Ureter (tissue), 1 donor: ENCODE measurements at regions not wholly inside any gene's neighbourhood (a gene's known extent, or its start where the extent isn't known, plus 50 kb on each side); places are given as distances from the start of the nearest gene placed in this dataset.
"Not testable (repeated sequence)": the region's sequence is repeated elsewhere in the genome, so short reads cannot be mapped to it uniquely, and the experiment has no call there.

Source experiments
- DNase-seq: peaks from one replicate; pipeline ENCODE4 v3.0.0-alpha.2; 2020; ENCODE audit warnings: low spot score
- donor health status: DM: yes; HTN: yes; CAD: no.

DNA sequence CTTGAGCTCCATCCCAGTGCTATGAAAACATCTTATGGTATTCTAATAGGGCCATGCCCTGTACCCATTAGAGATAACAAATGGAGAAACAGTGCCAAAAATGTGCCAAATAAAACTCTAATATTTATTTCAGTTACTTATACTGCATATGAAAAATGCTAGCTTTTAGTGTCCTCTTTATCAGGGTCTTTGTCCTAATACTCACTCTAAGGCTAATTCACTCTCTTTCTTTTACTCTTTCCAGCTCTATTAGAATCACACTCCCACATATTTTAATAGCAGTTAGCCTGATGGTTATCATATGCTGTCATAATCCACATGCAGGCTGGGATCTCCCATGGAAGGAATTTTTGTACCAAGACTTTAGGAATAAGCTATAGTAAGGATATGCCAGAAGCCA, 408.4 kb downstream of the ETV1 start:
- DNase-seq = no peak

GRCh38 chr7:13593854-13594253, 395.6 kb downstream of the ETV1 start:
- DNase-seq = no peak

DNA sequence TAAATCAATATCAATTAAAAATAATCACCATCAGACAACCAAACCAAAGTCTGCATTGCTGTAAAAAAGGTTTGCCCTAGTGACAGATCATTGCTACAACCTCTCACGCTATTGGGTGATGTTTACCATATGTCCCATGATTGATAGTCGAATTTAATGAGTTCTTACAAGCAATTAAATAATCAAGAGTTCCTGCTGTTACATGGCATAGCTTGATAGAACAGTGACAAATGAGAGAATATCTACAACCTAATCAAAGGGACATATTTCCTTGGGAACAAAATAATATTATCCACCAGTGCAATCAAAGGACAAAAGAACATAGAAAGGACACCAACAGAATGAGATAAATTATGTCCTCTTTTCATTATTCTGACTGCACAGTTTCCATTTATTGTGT, 387.4 kb downstream of the ETV1 start:
- no peak for DNase-seq

DNA sequence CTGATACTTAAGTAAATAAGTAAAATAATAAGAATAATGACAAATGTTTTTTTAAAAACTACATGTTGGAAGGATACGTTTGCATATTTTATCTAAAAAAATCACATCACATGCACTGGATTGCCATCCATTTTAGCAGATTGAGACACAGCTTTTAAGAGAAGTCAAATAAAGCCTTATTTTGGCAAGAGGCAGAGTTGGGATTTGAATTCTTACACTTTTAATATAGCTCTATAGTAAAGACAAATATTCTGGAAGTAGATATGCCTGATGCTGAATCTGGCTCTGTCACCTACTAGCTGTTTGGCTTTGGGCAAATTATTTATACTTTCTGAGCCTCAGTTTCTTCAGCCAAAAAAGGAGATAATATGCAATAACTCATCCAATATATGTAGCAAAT, 386.4 kb downstream of the ETV1 start:
- no peak for DNase-seq

DNA sequence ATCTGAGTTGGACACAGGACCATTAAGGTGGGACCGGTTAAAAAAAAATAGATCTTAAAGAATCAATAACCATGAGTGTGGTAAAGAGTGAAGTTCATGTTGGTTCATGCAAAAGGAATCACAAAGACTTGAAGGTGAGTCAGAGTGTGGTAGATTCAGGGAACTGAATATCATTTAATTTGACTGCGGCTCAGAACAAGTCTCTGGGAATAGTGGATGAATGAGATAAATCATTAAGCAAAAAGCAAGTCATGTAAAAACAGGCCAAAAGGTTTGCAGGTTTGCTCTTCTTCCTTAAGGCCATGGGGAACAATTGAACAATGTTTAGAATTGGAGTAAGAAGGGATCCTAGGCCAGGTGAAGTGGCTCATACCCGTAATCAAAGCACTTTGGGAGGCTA, 385.8 kb downstream of the ETV1 start:
- DNase-seq = no peak

DNA sequence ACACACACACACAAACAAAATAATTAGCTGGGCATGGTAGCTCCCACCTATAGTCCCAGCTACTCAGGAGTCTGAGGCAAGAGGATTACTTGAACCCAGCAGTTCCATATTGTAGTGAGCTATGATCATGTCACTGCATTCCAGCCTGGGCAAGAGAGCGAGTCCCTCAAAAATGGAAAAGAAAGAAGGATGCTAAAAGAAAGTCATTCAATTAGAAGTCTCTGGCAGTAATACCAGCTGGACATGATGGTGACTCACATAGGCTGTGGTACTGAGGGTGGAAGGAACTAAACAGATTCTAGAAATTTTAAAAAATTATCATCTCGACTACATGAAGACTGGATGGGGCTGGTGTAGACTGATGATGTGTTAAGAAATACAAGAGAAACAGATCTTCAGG, 385.3 kb downstream of the ETV1 start:
- no peak for DNase-seq

GRCh38 chr7:13610372-13610771, 379.1 kb downstream of the ETV1 start:
- DNase-seq = no peak

- DNase-seq = no peak
Observed at GRCh38 chr7:13615679-13616078, 373.8 kb downstream of the ETV1 start.

DNA sequence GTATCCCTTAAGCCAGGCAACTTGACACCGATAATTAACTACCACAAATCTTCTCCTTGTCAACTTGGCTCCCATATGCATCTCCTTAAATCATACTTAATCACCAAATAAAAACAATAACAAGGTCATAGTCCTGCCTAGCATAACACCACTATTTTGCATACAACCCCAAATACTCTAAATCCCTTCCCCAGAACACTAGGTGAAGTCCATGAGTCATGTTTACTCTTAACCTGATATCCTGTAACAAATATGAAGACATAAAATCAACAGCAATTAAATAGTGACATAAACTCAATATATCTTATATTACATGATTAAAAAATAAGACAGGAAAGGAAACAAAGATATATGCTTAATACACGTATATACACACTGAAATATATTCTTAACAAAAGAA, 362.0 kb downstream of the ETV1 start:
- DNase-seq = no peak

- no peak for DNase-seq
Observed at GRCh38 chr7:13628239-13629001, 361.0 kb downstream of the ETV1 start.

DNA sequence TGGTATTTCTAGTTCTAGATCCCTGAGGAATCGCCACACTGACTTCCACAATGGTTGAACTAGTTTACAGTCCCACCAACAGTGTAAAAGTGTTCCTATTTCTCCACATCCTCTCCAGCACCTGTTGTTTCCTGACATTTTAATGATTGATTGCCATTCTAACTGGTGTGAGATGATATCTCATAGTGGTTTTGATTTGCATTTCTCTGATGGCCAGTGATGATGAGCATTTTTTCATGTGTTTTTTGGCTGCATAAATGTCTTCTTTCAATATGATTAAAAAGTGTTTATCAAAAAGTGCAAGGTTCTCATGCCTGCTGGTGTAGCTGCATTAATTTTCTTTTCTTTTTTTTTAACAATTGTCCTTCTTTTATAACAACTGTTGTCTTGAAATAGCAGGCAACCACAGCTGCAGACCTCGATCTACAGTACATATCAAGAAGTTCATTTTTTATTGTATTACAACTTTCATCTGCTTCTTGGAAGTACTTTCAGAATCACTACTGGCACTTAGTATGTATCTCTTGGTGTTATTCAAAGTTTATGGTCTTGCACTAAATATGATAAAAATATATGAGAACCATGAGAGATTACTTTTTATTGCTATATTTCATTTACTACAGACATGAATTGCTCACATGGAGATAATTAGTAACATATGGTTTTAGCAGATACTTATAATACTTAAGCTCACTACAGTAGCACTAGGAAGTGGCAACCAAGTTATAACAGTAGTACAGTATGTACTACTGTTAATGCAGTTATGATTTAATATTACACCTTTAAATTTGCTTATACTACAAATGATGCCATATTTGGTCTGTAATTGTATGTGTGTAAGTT, 358.0 kb downstream of the ETV1 start:
- DNase-seq = not testable (repeated sequence)

DNA sequence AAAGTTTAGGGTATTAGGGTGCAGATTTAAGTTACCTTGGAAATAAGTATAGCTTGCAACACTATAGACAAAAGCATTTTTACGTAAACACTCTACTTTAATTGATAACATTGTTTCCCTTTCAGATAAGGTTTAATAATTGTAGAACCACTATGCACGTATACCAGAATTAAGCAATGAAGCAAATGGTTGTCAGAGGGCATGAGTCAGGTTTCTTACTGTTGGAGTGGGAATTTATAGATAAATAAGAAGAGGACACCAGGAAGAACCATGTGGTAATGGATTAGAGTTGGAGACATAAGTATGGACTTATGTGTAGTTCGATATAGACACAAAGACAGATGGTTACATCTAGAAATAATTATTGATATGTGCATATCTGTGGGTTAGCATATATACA, 355.6 kb downstream of the ETV1 start:
- no peak for DNase-seq

DNA sequence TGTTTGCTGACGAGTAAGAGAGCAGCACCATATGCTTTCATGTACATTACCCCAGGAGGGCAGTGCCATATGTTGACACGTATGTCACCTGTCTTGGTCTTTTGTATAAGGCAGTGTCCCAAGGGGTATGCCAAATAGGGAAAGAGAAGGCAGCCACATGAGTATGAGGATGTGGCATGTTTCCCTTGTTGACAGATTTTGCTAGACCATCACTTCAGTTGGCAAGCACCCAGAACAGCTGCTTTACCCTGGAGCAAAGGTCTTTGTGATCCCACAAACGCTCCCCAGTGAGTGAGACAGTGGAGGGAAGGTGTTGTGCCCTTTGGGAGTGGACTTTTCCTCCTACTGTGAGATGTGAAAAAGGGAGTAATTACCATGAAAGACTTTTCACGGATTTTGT, 350.1 kb downstream of the ETV1 start:
- DNase-seq = no peak

DNA sequence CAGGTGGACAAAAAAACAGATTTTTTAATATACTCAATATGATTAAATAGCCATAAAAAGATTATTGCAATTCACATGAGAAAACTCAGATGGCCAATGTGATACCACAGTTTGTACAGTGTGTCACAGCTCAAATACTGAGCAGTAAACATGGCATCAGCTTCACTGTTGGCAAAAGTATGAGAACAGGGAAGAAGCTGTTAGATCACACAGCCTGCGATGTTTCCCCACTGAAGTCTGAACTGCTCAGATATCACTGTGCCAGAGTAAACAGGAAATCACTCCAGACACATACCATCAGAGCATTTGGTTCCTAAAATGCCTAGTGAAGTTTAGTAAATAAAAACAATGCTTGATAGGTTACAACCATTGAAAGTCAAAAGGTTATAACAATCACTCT, 347.8 kb downstream of the ETV1 start:
- DNase-seq = no peak

DNA sequence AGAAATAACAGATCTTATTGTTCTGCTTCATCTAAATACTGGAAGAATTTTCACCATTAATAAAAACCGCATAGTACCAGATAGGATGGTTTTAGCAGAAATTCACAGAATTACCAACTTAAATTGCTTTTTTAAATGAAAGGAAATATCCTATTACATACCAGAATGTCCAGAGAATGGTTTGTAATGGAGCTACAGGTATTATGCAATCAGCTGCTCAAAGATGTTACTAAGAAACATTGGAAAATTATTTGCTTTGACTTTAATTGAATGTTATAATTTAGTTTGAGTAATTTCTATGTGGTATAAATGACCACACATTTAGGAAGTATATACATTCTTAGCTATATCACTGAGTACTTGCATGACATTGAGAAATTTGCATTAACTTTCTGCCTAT, 338.3 kb downstream of the ETV1 start:
- no peak for DNase-seq

- no peak for DNase-seq
Observed at GRCh38 chr7:13656330-13656729, 333.1 kb downstream of the ETV1 start.

DNA sequence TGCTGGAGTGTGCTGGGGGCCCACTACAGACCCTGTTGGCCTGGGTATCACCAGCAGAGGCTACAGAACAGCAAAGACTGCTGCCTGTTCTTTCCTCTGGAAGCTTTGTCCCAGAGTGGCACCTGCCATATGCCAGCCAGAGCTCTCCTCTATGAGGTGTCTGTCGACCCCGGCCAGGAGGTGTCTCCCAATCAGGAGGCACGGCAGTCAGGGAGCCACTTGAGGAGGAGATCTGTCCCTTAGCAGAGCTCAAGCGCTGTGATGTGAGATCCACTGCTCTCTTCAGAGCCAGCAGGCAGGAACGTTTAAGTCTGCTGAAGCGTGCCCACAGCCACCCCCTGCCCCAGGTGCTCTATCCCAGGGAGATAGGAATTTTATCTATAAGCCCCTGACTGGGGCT, 316.2 kb downstream of the ETV1 start:
- DNase-seq = no peak

GRCh38 chr7:13682626-13683025, 306.8 kb downstream of the ETV1 start:
- no peak for DNase-seq

DNA sequence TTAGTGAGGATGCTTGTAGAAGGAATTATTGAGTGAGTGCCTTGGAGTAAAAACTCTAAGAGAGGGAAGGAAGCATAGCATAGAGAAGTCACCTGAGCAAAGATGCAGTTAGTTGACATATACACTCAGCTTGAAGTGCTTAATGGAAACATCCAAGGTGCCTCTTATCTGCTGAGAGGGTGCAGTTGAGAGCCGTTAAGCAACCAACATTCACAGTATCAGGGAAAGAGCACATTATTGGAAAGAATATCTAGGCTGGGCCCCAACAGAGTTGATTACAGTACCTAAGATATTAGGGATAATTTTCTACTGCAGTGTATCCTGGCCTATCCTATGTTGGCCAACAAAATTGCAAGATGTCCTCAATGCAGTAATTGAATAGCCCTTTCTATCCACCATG, 302.0 kb downstream of the ETV1 start:
- DNase-seq = no peak

GRCh38 chr7:13692548-13692947, 296.9 kb downstream of the ETV1 start:
- no peak for DNase-seq

GRCh38 chr7:13702251-13702650, 287.2 kb downstream of the ETV1 start:
- no peak for DNase-seq

- no peak for DNase-seq
Observed at GRCh38 chr7:13708670-13709069, 280.8 kb downstream of the ETV1 start.

GRCh38 chr7:13713092-13713491, 276.4 kb downstream of the ETV1 start:
- no peak for DNase-seq
